HEK293 (cell line): ENCODE measurements at regions not wholly inside any gene's neighbourhood (a gene's known extent, or its start where the extent isn't known, plus 50 kb on each side); places are given as distances from the start of the nearest gene placed in this dataset.

Experiments
- ATF2 ChIP-seq: fragments of 450-650 bp; formaldehyde crosslinking; IDR thresholded peaks from 2 replicates; pipeline ENCODE4 v1.5.1; 2016; ENCODE audit warnings: missing biosample characterization, missing genetic modification characterization, low read depth
- CTCF ChIP-seq: fragments of 450-650 bp; formaldehyde crosslinking; IDR thresholded peaks from 2 replicates; pipeline ENCODE4 v1.5.1; 2016; ENCODE audit warnings: missing biosample characterization, missing genetic modification characterization
- REST ChIP-seq: fragments of 450-650 bp; formaldehyde crosslinking; IDR thresholded peaks from 2 replicates; pipeline ENCODE4 v1.5.1; 2016; ENCODE audit warnings: missing biosample characterization, missing genetic modification characterization
- SETDB1 ChIP-seq: IDR thresholded peaks from one replicate; pipeline ENCODE4 v1.6.1; 2017; ENCODE audit warnings: mild to moderate bottlenecking, low read length, moderate library complexity, mixed read lengths; ENCODE audit not compliant: insufficient read length
- ZBTB20 ChIP-seq: fragments of 450-650 bp; formaldehyde crosslinking; IDR thresholded peaks from 2 replicates; pipeline ENCODE4 v1.5.1; 2016; ENCODE audit warnings: missing biosample characterization, missing genetic modification characterization
- ZNF366 ChIP-seq: fragments of 450-650 bp; formaldehyde crosslinking; conservative IDR thresholded peaks from 2 replicates; pipeline ENCODE4 v1.5.1; 2016; ENCODE audit warnings: missing biosample characterization, missing genetic modification characterization
- ZNF488 ChIP-seq: fragments of 450-650 bp; formaldehyde crosslinking; IDR thresholded peaks from 2 replicates; pipeline ENCODE4 v1.5.1; 2016; ENCODE audit warnings: missing biosample characterization, missing genetic modification characterization
- ZNF658 ChIP-seq: fragments of 450-650 bp; formaldehyde crosslinking; IDR thresholded peaks from 2 replicates; pipeline ENCODE4; 2016; ENCODE audit warnings: missing biosample characterization, missing genetic modification characterization

- TF ChIP-seq ATF2 (tag by site-specific recombination): no peak
- no peak for TF ChIP-seq CTCF (tag by site-specific recombination)
- TF ChIP-seq ZNF658 (tag by site-specific recombination): no peak
- TF ChIP-seq ZNF488 (tag by site-specific recombination): no peak
- TF ChIP-seq ZNF366: no peak
- no peak for TF ChIP-seq SETDB1
- no peak for TF ChIP-seq ZBTB20 (tag by site-specific recombination)
- TF ChIP-seq REST (tag by site-specific recombination): no peak
Measured at GRCh38 chr7:25946181-25946580, 205.8 kb upstream of the NFE2L3 start.
